ENCODE measurements at regions not wholly inside any gene's neighbourhood (a gene's known extent, or its start where the extent isn't known, plus 50 kb on each side); places are given as distances from the start of the nearest gene placed in this dataset.

- TF ChIP-seq ARNT (IDR thresholded peaks at IDR 0.05) (no peak), NFATC3 (CRISPR knock-in tag; IDR thresholded peaks at IDR 0.05) (no peak), RELA (CRISPR knock-in tag; IDR thresholded peaks at IDR 0.05) (no peak), ZNF101 (CRISPR knock-in tag; IDR thresholded peaks at IDR 0.05; ENCODE audit: borderline replicate concordance, low read depth) (no peak)
Measured at GRCh38 chr5:167895899-167896659, 395.4 kb upstream of the WWC1 start (continued).

GRCh38 chr5:167896814-167897213 lies 394.6 kb upstream of the WWC1 start:
- in situ Hi-C loops (cut with HindIII; ENCODE audit: extremely low pct_ligation_motif_present, low pct_unique_long_range_greater_than_20kb), result no loop called here
- DNase-seq (ENCODE audit: low spot score) (no peak), FAIRE-seq (no peak), ATAC-seq (no peak)
- Histone ChIP-seq H4K20me1 (ENCODE audit: insufficient read depth, low read length) (no peaks in the 10 kb centered on the region), H3K4me1 (ENCODE audit: insufficient read depth, low read length) (no peaks in the 10 kb centered on the region), H3K9me3 (ENCODE audit: low read length) (no peaks in the 10 kb centered on the region), H3K4me3 (replicated peaks in 1 of 3; ENCODE audit: insufficient read depth in 1 of 3, low read depth in 2 of 3, low read length in 3 of 3) (no peak overlapping the region), H3K27ac (ENCODE audit: extremely low read length, insufficient read depth, low read length) (no peak overlapping the region), H3K79me2 (ENCODE audit: insufficient read depth, low read length) (no peaks in the 10 kb centered on the region), H3K36me3 (replicated peaks in 1 of 2; ENCODE audit: control insufficient read depth in 1 of 2, insufficient read depth in 2 of 2, low read length in 2 of 2) (no peaks in the 10 kb centered on the region), H3K27me3 (ENCODE audit: control insufficient read depth in 1 of 2, insufficient read depth in 2 of 2, low read length in 2 of 2) (peaks cover 0 to 10% of the 10 kb centered on the region in 2 experiments; a peak in 1 of 5 replicates), H2AFZ (ENCODE audit: low read length) (no peak overlapping the region), H3K9ac (ENCODE audit: insufficient read depth, low read depth, low read length) (no peak overlapping the region), H3K4me2 (ENCODE audit: low read depth, low read length) (no peak overlapping the region)
- POLR2A ChIA-PET, result no interaction called here
- intact Hi-C loops (cut with micrococcal nuclease; ENCODE audit: unreplicated experiment), result no loop called here
- CTCF ChIA-PET (ENCODE audit: low intra/inter-chr PET ratio, low total read pairs), result no interaction called here
- no TSS peak for BruUV-seq (replicated peaks)
- TF ChIP-seq ZNF512 (CRISPR knock-in tag; IDR thresholded peaks at IDR 0.05) (no peak), ETV5 (CRISPR knock-in tag; IDR thresholded peaks at IDR 0.05; ENCODE audit: borderline replicate concordance) (no peak), NFATC3 (CRISPR knock-in tag; IDR thresholded peaks at IDR 0.05) (no peak), MNT (IDR thresholded peaks at IDR 0.05) (peak; percentile 71), HHEX (CRISPR knock-in tag; IDR thresholded peaks at IDR 0.05) (no peak), HMGA1 (CRISPR knock-in tag; conservative IDR thresholded peaks at IDR 0.05) (no peak), JUN (CRISPR knock-in tag; IDR thresholded peaks at IDR 0.05) (no peak), KLF16 (CRISPR knock-in tag; IDR thresholded peaks at IDR 0.05) (no peak)
- WGBS (ENCODE audit: low lambda C conversion rate), result 7% methylated on average over 9 of the region's 10 CpGs
